KMS-11 (cell line): ENCODE measurements at regions not wholly inside any gene's neighbourhood (a gene's known extent, or its start where the extent isn't known, plus 50 kb on each side); places are given as distances from the start of the nearest gene placed in this dataset.

Experiments used
- H2AFZ ChIP-seq: fragments of 200-600 bp; sonication (generic); 2 replicates; pipeline ENCODE4 v1.6.1; 2016; ENCODE audit warnings: antibody characterized with exemption, mixed run types, low read depth
- H3K27ac ChIP-seq: fragments of 200-600 bp; sonication (generic); 2 replicates; pipeline ENCODE4 v1.6.1; 2016; ENCODE audit warnings: mild to moderate bottlenecking, mixed run types
- H3K27me3 ChIP-seq: fragments of 200-600 bp; sonication (generic); 2 replicates; pipeline ENCODE4 v1.6.1; 2017; ENCODE audit warnings: mild to moderate bottlenecking, low read depth, mixed run types, moderate library complexity; ENCODE audit not compliant: insufficient read depth
- H3K36me3 ChIP-seq: fragments of 200-600 bp; sonication (generic); 2 replicates; pipeline ENCODE4 v1.6.1; 2017; ENCODE audit warnings: mild to moderate bottlenecking, mixed run types; ENCODE audit not compliant: insufficient read depth
- H3K4me1 ChIP-seq: fragments of 200-600 bp; sonication (generic); 2 replicates; pipeline ENCODE4 v1.6.1; 2016; ENCODE audit warnings: mild to moderate bottlenecking, low read depth, mixed run types; ENCODE audit not compliant: poor library complexity, severe bottlenecking
- H3K4me2 ChIP-seq: fragments of 200-600 bp; sonication (generic); 2 replicates; pipeline ENCODE4 v1.7.0; 2016; ENCODE audit warnings: mild to moderate bottlenecking, mixed run types
- H3K4me3 ChIP-seq: fragments of 200-600 bp; sonication (generic); IDR thresholded peaks from 2 replicates; pipeline ENCODE4 v1.6.1; 2017; ENCODE audit warnings: low read depth, low read length, mixed read lengths; ENCODE audit not compliant: insufficient read depth
- H3K79me2 ChIP-seq: fragments of 200-600 bp; sonication (generic); 2 replicates; pipeline ENCODE4 v1.6.1; 2016; ENCODE audit warnings: low read depth, mixed run types; ENCODE audit not compliant: insufficient read depth
- H3K9ac ChIP-seq: fragments of 200-600 bp; sonication (generic); 2 replicates; pipeline ENCODE4 v1.6.1; 2016; ENCODE audit warnings: mild to moderate bottlenecking, mixed run types
- H4K20me1 ChIP-seq: fragments of 200-600 bp; sonication (generic); 2 replicates; pipeline ENCODE4 v1.6.1; 2016; ENCODE audit warnings: mild to moderate bottlenecking, mixed run types; ENCODE audit not compliant: insufficient read depth
- TF ChIP-seq, protein P1 (sequence below): fragments of 200-600 bp; sonication (generic); conservative IDR thresholded peaks from 2 replicates; pipeline ENCODE4 v1.6.1; 2017; ENCODE audit warnings: low read depth, mild to moderate bottlenecking, antibody characterized with exemption, low read length, moderate library complexity, mixed read lengths

DNA sequence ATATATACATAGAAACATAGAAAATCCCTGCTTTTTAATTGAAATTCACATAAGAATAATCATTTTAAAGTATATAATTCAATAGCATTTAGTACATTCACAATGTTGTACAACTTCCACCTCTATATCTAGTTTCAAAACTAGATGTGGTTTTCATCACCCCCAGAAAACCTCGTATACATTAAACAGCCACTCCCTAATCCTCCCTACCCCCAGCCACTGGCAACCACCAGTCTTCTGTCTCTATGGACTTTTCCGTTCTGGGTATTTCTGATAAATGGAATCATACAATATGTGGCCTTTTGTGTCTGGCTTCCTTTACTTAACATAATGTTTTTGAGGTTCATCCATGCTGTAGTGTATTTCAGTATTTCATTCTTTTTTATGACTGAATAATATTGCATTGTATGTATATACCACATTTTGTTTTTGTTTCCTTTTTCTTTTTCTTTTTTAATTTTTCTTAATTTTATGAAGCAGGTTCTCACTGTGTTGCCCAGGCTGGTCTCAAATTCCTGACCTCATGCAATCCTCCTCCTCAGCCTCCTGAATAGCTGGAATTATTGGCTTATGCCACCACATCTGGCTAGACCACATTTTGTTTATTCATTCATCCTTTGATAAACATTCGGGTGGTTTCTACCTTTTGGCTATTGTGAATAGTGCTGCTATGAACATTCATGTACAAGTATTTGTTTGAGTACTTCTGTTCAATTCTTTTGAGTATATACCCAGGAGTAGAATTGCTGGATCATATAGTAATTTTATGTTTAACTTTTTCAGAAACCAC, 50.6 kb upstream of the RNF152 start:
- TF ChIP-seq, protein P1, sequence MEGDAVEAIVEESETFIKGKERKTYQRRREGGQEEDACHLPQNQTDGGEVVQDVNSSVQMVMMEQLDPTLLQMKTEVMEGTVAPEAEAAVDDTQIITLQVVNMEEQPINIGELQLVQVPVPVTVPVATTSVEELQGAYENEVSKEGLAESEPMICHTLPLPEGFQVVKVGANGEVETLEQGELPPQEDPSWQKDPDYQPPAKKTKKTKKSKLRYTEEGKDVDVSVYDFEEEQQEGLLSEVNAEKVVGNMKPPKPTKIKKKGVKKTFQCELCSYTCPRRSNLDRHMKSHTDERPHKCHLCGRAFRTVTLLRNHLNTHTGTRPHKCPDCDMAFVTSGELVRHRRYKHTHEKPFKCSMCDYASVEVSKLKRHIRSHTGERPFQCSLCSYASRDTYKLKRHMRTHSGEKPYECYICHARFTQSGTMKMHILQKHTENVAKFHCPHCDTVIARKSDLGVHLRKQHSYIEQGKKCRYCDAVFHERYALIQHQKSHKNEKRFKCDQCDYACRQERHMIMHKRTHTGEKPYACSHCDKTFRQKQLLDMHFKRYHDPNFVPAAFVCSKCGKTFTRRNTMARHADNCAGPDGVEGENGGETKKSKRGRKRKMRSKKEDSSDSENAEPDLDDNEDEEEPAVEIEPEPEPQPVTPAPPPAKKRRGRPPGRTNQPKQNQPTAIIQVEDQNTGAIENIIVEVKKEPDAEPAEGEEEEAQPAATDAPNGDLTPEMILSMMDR = no peak
- Histone ChIP-seq H3K79me2 (no peaks in the 10 kb centered on the region), H3K4me3 (no peak overlapping the region), H3K27ac (no peak overlapping the region), H3K4me2 (no peak overlapping the region), H2AFZ (no peak overlapping the region), H3K36me3 (no peaks in the 10 kb centered on the region), H3K27me3 (no peaks in the 10 kb centered on the region), H4K20me1 (no peaks in the 10 kb centered on the region), H3K9ac (no peak overlapping the region), H3K4me1 (no peaks in the 10 kb centered on the region)
